IPS DF 4.7 (cell line): ENCODE measurements at regions not wholly inside any gene's neighbourhood (a gene's known extent, or its start where the extent isn't known, plus 50 kb on each side); places are given as distances from the start of the nearest gene placed in this dataset.
"Not testable (repeated sequence)": the region's sequence is repeated elsewhere in the genome, so short reads cannot be mapped to it uniquely, and the experiment has no call there.

Experiments
- DNase-seq: peaks from one replicate; pipeline ENCODE4 v3.0.0-alpha.2; 2013; ENCODE audit warnings: low spot score; ENCODE audit errors: extremely low read depth

GRCh38 chr6:16909658-16910360 lies 148.5 kb upstream of the ATXN1 start:
- no peak for DNase-seq

- DNase-seq, result no peak
Measured at GRCh38 chr6:16907991-16908390, 146.7 kb upstream of the ATXN1 start.

GRCh38 chr6:16904957-16905356 lies 143.7 kb upstream of the ATXN1 start:
- DNase-seq, result no peak

- no peak for DNase-seq
Measured at GRCh38 chr6:16903470-16903869, 142.2 kb upstream of the ATXN1 start.

- DNase-seq, result no peak
Measured at GRCh38 chr6:16902502-16902901, 141.2 kb upstream of the ATXN1 start.

- no peak for DNase-seq
Measured at GRCh38 chr6:16901782-16902181, 140.5 kb upstream of the ATXN1 start.

GRCh38 chr6:16901306-16901705 lies 140.0 kb upstream of the ATXN1 start:
- DNase-seq, result no peak

GRCh38 chr6:16898640-16899396 lies 137.6 kb upstream of the ATXN1 start:
- no peak for DNase-seq

- DNase-seq, result no peak
Measured at GRCh38 chr6:16897669-16898068, 136.4 kb upstream of the ATXN1 start.

GRCh38 chr6:16894301-16894700 lies 133.0 kb upstream of the ATXN1 start:
- no peak for DNase-seq

- not testable (repeated sequence) for DNase-seq
Measured at GRCh38 chr6:16891110-16891509, 129.8 kb upstream of the ATXN1 start.

- DNase-seq, result no peak
Measured at GRCh38 chr6:16885411-16886160, 124.3 kb upstream of the ATXN1 start.

GRCh38 chr6:16884526-16884925 lies 123.3 kb upstream of the ATXN1 start:
- DNase-seq, result no peak

GRCh38 chr6:16883414-16883813 lies 122.2 kb upstream of the ATXN1 start:
- DNase-seq, result no peak

GRCh38 chr6:16882230-16882629 lies 121.0 kb upstream of the ATXN1 start:
- no peak for DNase-seq

- not testable (repeated sequence) for DNase-seq
Measured at GRCh38 chr6:16876852-16877251, 115.6 kb upstream of the ATXN1 start.

GRCh38 chr6:16876201-16876600 lies 114.9 kb upstream of the ATXN1 start:
- no peak for DNase-seq

GRCh38 chr6:16873698-16874097 lies 112.4 kb upstream of the ATXN1 start:
- DNase-seq, result no peak

- no peak for DNase-seq
Measured at GRCh38 chr6:16872543-16873235, 111.4 kb upstream of the ATXN1 start.

GRCh38 chr6:16871047-16871446 lies 109.8 kb upstream of the ATXN1 start:
- DNase-seq, result no peak

- no peak for DNase-seq
Measured at GRCh38 chr6:16868968-16869367, 107.7 kb upstream of the ATXN1 start.
